ENCODE measurements at regions not wholly inside any gene's neighbourhood (a gene's known extent, or its start where the extent isn't known, plus 50 kb on each side); places are given as distances from the start of the nearest gene placed in this dataset.

GRCh38 chr16:5381481-5381880, 283.9 kb upstream of the EEF2KMT start:
- no peak overlapping the region for H3K27ac ChIP-seq
- no peaks in the 10 kb centered on the region for H3K36me3 ChIP-seq
- TF ChIP-seq CTCF (IDR thresholded peaks at IDR 0.05) (no peak), POLR2A (IDR thresholded peaks at IDR 0.05) (no peak)
- no peaks in the 10 kb centered on the region for H3K4me1 ChIP-seq
- H3K27me3 ChIP-seq: no peaks in the 10 kb centered on the region
- no peak for DNase-seq
- H3K9me3 ChIP-seq: no peaks in the 10 kb centered on the region
- no peak overlapping the region for H3K4me3 ChIP-seq

- no peak for DNase-seq
- Histone ChIP-seq H3K4me1 (no peaks in the 10 kb centered on the region), H3K27ac (no peak overlapping the region), H3K9me3 (no peaks in the 10 kb centered on the region), H3K36me3 (no peaks in the 10 kb centered on the region), H3K27me3 (no peaks in the 10 kb centered on the region), H3K4me3 (no peak overlapping the region)
- TF ChIP-seq POLR2A (IDR thresholded peaks at IDR 0.05): no peak
- TF ChIP-seq CTCF (IDR thresholded peaks at IDR 0.05): no peak
Observed at GRCh38 chr16:5379954-5380353, 282.4 kb upstream of the EEF2KMT start.

- no peaks in the 10 kb centered on the region for H3K9me3 ChIP-seq
- no peak for TF ChIP-seq CTCF (IDR thresholded peaks at IDR 0.05)
- TF ChIP-seq POLR2A (IDR thresholded peaks at IDR 0.05): no peak
- no peaks in the 10 kb centered on the region for H3K27me3 ChIP-seq
- no peak overlapping the region for H3K4me3 ChIP-seq
- DNase-seq: no peak
- H3K4me1 ChIP-seq: no peaks in the 10 kb centered on the region
- H3K36me3 ChIP-seq: no peaks in the 10 kb centered on the region
- no peak overlapping the region for H3K27ac ChIP-seq
Observed at GRCh38 chr16:5378531-5378930, 280.9 kb upstream of the EEF2KMT start.

- TF ChIP-seq POLR2A (IDR thresholded peaks at IDR 0.05) (no peak), CTCF (IDR thresholded peaks at IDR 0.05) (no peak)
Observed at GRCh38 chr16:5377280-5377898, 279.8 kb upstream of the EEF2KMT start.

GRCh38 chr16:5374184-5374583, 276.6 kb upstream of the EEF2KMT start:
- H3K27me3 ChIP-seq: no peaks in the 10 kb centered on the region
- H3K27ac ChIP-seq: no peak overlapping the region
- H3K4me3 ChIP-seq: no peak overlapping the region
- no peak for DNase-seq
- TF ChIP-seq CTCF (IDR thresholded peaks at IDR 0.05) (no peak), POLR2A (IDR thresholded peaks at IDR 0.05) (no peak)
- H3K36me3 ChIP-seq: no peaks in the 10 kb centered on the region
- no peaks in the 10 kb centered on the region for H3K9me3 ChIP-seq
- no peaks in the 10 kb centered on the region for H3K4me1 ChIP-seq

More at GRCh38 chr16:5377280-5377898, 279.8 kb upstream of the EEF2KMT start:
- no peaks in the 10 kb centered on the region for H3K4me1 ChIP-seq
- H3K9me3 ChIP-seq: no peaks in the 10 kb centered on the region
- no peak overlapping the region for H3K27ac ChIP-seq
- DNase-seq: no peak
- no peaks in the 10 kb centered on the region for H3K27me3 ChIP-seq
- no peaks in the 10 kb centered on the region for H3K36me3 ChIP-seq
- H3K4me3 ChIP-seq: no peak overlapping the region

- no peaks in the 10 kb centered on the region for H3K9me3 ChIP-seq
- no peaks in the 10 kb centered on the region for H3K4me1 ChIP-seq
- TF ChIP-seq CTCF (IDR thresholded peaks at IDR 0.05) (no peak), POLR2A (IDR thresholded peaks at IDR 0.05) (no peak)
- H3K27ac ChIP-seq: no peak overlapping the region
- no peak for DNase-seq
- no peak overlapping the region for H3K4me3 ChIP-seq
- no peaks in the 10 kb centered on the region for H3K36me3 ChIP-seq
- H3K27me3 ChIP-seq: no peaks in the 10 kb centered on the region
Observed at GRCh38 chr16:5367951-5368350, 270.4 kb upstream of the EEF2KMT start.
